H1 (cell line): ENCODE measurements at regions not wholly inside any gene's neighbourhood (a gene's known extent, or its start where the extent isn't known, plus 50 kb on each side); places are given as distances from the start of the nearest gene placed in this dataset.

Source experiments
- CTCF ChIA-PET: fragments of 300-600 bp; sonication (Branson Sonifier 250); formaldehyde crosslinking; loops from one replicate; lab custom pipeline; 2021; ENCODE audit not compliant: partially characterized antibody; lab: Charles Lee
- POLR2A ChIA-PET: fragments of 300-600 bp; sonication (Branson Sonifier 250); formaldehyde crosslinking; loops from one replicate; lab custom pipeline; 2021; ENCODE audit warnings: inconsistent platforms; ENCODE audit not compliant: partially characterized antibody; lab: Charles Lee
- DNase-seq, 2 experiments: peaks; one replicate each; pipeline versions ENCODE4 v3.0.0 to v3.0.0-alpha.2; 2010 to 2022; ENCODE audit warnings: low spot score in 2 of 2, low read depth in 1 of 2, mixed read lengths in 1 of 2
- FAIRE-seq: peaks from 2 replicates; lab custom pipeline; 2011; peaks lifted over from hg19 to GRCh38; lab: Jason Lieb, UNC
- H2AFZ ChIP-seq: 2 replicates; pipeline ENCODE4 v1.8.1; 2012; ENCODE audit warnings: low read length, inconsistent platforms
- H2AK5ac ChIP-seq: 2 replicates; pipeline ENCODE4 v1.6.1; 2013; ENCODE audit warnings: low read depth, low read length
- H2BK120ac ChIP-seq: replicated peaks from 2 replicates; pipeline ENCODE3; 2013; ENCODE audit warnings: low read depth, low read length, inconsistent platforms
- H2BK12ac ChIP-seq: 2 replicates; pipeline ENCODE4 v1.6.1; 2013; ENCODE audit warnings: low read depth, low read length
- H2BK15ac ChIP-seq: 2 replicates; pipeline ENCODE4 v1.6.1; 2013; ENCODE audit warnings: low read length
- H2BK20ac ChIP-seq: 2 replicates; pipeline ENCODE4 v1.6.1; 2013; ENCODE audit warnings: low read length
- H2BK5ac ChIP-seq: 2 replicates; pipeline ENCODE4 v1.6.1; 2013; ENCODE audit warnings: low read depth, low read length
- H3K14ac ChIP-seq: 2 replicates; pipeline ENCODE4 v1.6.1; 2013; ENCODE audit warnings: inconsistent platforms; ENCODE audit not compliant: insufficient read length
- H3K18ac ChIP-seq: 2 replicates; pipeline ENCODE4 v1.6.1; 2013; ENCODE audit warnings: low read length; ENCODE audit errors: extremely low read depth
- H3K23ac ChIP-seq: 2 replicates; pipeline ENCODE4 v1.6.1; 2013; ENCODE audit warnings: inconsistent platforms; ENCODE audit not compliant: insufficient read length
- H3K23me2 ChIP-seq: 2 replicates; pipeline ENCODE4 v1.6.1; 2013; ENCODE audit warnings: low read depth, low read length
- H3K27ac ChIP-seq: 2 replicates; pipeline ENCODE4 v1.6.1; 2011; ENCODE audit warnings: low read depth, low read length, inconsistent platforms
- H3K27me3 ChIP-seq, 4 experiments: replicated peaks in 1 of 4; 1 replicate in 1 of 4; 2 replicates in 3 of 4; pipeline versions ENCODE4 v1.6.1 to v1.8.1; 2011 to 2013; ENCODE audit warnings: low read length in 3 of 4, mild to moderate bottlenecking in 3 of 4, inconsistent platforms in 2 of 4, mixed read lengths in 2 of 4, moderate library complexity in 1 of 4; ENCODE audit not compliant: control insufficient read depth in 3 of 4, insufficient read depth in 3 of 4; ENCODE audit errors: extremely low read depth in 1 of 4
- H3K36me3 ChIP-seq, 4 experiments: 2 replicates each; pipeline versions ENCODE4 v1.6.1 to v1.8.1; 2011 to 2013; ENCODE audit warnings: mild to moderate bottlenecking in 4 of 4, low read length in 3 of 4, moderate library complexity in 2 of 4, control low read depth in 1 of 4, inconsistent platforms in 1 of 4; ENCODE audit not compliant: insufficient read depth in 4 of 4, control insufficient read depth in 2 of 4
- H3K4ac ChIP-seq: replicated peaks from 2 replicates; pipeline ENCODE3; 2013; ENCODE audit warnings: low read length, low read depth, mixed read lengths, inconsistent platforms; ENCODE audit not compliant: insufficient read length
- H3K4me1 ChIP-seq, 4 experiments: replicated peaks in 1 of 4; 1 replicate in 1 of 4; 2 replicates in 3 of 4; pipeline versions ENCODE4 v1.6.1 to v1.8.1; 2011 to 2013; ENCODE audit warnings: low read length in 3 of 4, inconsistent platforms in 2 of 4, mixed read lengths in 1 of 4; ENCODE audit not compliant: insufficient read depth in 4 of 4, control insufficient read depth in 3 of 4
- H3K4me2 ChIP-seq, 2 experiments: 2 replicates each; pipeline versions ENCODE4 v1.6.1 to v1.8.1; 2011 to 2013; ENCODE audit warnings: low read depth in 2 of 2, low read length in 2 of 2, control low read depth in 1 of 2, inconsistent platforms in 1 of 2, mild to moderate bottlenecking in 1 of 2; ENCODE audit not compliant: insufficient read depth in 1 of 2
- H3K4me3 ChIP-seq, 4 experiments: fragments of 200-600, 300-600 bp in 1 of 4; sonication (generic), shearing (Covaris generic), sonication (Bioruptor Twin) in 1 of 4; 2 replicates each; pipeline versions ENCODE4 v1.5.1 to v1.8.1; 2011 to 2016; ENCODE audit warnings: low read length in 4 of 4, low read depth in 3 of 4, control low read depth in 2 of 4, inconsistent platforms in 2 of 4, mild to moderate bottlenecking in 2 of 4, mixed read lengths in 1 of 4, moderate library complexity in 1 of 4; ENCODE audit not compliant: insufficient read depth in 2 of 4; ENCODE audit errors: extremely low read depth in 1 of 4
- H3K56ac ChIP-seq: replicated peaks from 2 replicates; pipeline ENCODE3; 2013; ENCODE audit warnings: low read depth, mild to moderate bottlenecking, mixed read lengths, low read length, inconsistent platforms; ENCODE audit not compliant: insufficient read length
- H3K79me1 ChIP-seq: 2 replicates; pipeline ENCODE4 v1.6.1; 2013; ENCODE audit warnings: low read depth, low read length, control low read depth
- H3K79me2 ChIP-seq, 2 experiments: 2 replicates each; pipeline versions ENCODE4 v1.6.1 to v1.8.1; 2012 to 2013; ENCODE audit warnings: low read length in 2 of 2, mild to moderate bottlenecking in 2 of 2, inconsistent platforms in 1 of 2; ENCODE audit not compliant: insufficient read depth in 2 of 2, control insufficient read depth in 1 of 2
- H3K9ac ChIP-seq, 4 experiments: replicated peaks in 1 of 4; 1 replicate in 1 of 4; 2 replicates in 3 of 4; pipeline versions ENCODE4 v1.6.1 to v1.8.1; 2011 to 2013; ENCODE audit warnings: low read depth in 3 of 4, low read length in 3 of 4, control low read depth in 2 of 4, mild to moderate bottlenecking in 2 of 4, moderate library complexity in 2 of 4, inconsistent platforms in 1 of 4; ENCODE audit errors: extremely low read depth in 1 of 4
- H3K9me3 ChIP-seq, 2 experiments: 2 replicates each; pipeline versions ENCODE4 v1.6.1 to v1.8.1; 2012 to 2013; ENCODE audit warnings: mild to moderate bottlenecking in 2 of 2, moderate library complexity in 2 of 2, control low read depth in 1 of 2, inconsistent platforms in 1 of 2, low read depth in 1 of 2, low read length in 1 of 2, mixed read lengths in 1 of 2; ENCODE audit not compliant: insufficient read depth in 2 of 2
- H4K20me1 ChIP-seq, 2 experiments: replicated peaks in 1 of 2; 2 replicates each; pipeline versions ENCODE3 to v1.8.1; 2011 to 2013; ENCODE audit warnings: inconsistent platforms in 2 of 2, low read length in 2 of 2, mild to moderate bottlenecking in 1 of 2; ENCODE audit not compliant: insufficient read depth in 2 of 2, control insufficient read depth in 1 of 2
- H4K5ac ChIP-seq: 2 replicates; pipeline ENCODE4 v1.6.1; 2013; ENCODE audit warnings: low read length, low read depth, mixed read lengths, inconsistent platforms; ENCODE audit not compliant: insufficient read length
- H4K8ac ChIP-seq: 2 replicates; pipeline ENCODE4 v1.8.0; 2013; ENCODE audit warnings: mild to moderate bottlenecking, moderate library complexity, low read length, inconsistent platforms; ENCODE audit not compliant: insufficient read depth; ENCODE audit errors: extremely low read depth
- H4K91ac ChIP-seq: replicated peaks from 2 replicates; pipeline ENCODE3; 2013; ENCODE audit warnings: low read length, mixed read lengths, inconsistent platforms; ENCODE audit not compliant: insufficient read length
- CREB1 ChIP-seq: IDR thresholded peaks from 2 replicates; pipeline ENCODE4 v1.6.1; 2012; ENCODE audit warnings: inconsistent platforms
- GTF2F1 ChIP-seq: IDR thresholded peaks from 2 replicates; pipeline ENCODE4 v1.6.1; 2012; ENCODE audit warnings: low read depth, low read length, improper control_type of control experiment, borderline replicate concordance
- KDM4A ChIP-seq: IDR thresholded peaks from one replicate; pipeline ENCODE4 v1.7.1; 2012; ENCODE audit warnings: low read depth, mild to moderate bottlenecking, moderate library complexity, low read length, inconsistent platforms; ENCODE audit not compliant: severe bottlenecking
- SIN3A ChIP-seq, 2 experiments: IDR thresholded peaks in 1 of 2; conservative IDR thresholded peaks in 1 of 2; 2 replicates each; pipeline ENCODE4 v1.6.1; 2011 to 2012; ENCODE audit warnings: low read length in 2 of 2, improper control_type of control experiment in 1 of 2, low read depth in 1 of 2, mild to moderate bottlenecking in 1 of 2
- ZNF274 ChIP-seq: IDR thresholded peaks from 2 replicates; pipeline ENCODE4 v1.7.0; 2012; ENCODE audit warnings: low read length, borderline replicate concordance; ENCODE audit errors: extremely low read depth
- WGBS, 2 experiments: shearing (Covaris generic) in 1 of 2; methylation state at CpG; one replicate each; pipeline versions ENCODE4 v1.1.6 to v1.1.7; 2013 to 2015; ENCODE audit warnings: low lambda C conversion rate in 2 of 2, mixed read lengths in 2 of 2, inconsistent platforms in 1 of 2, low coverage in 1 of 2, missing lambda C conversion rate in 1 of 2; ENCODE audit not compliant: insufficient replicate concordance in 2 of 2, insufficient coverage in 1 of 2, insufficient read length in 1 of 2; ENCODE audit errors: extremely low coverage in 1 of 2, missing lambda C conversion rate in 1 of 2; 5-methylcytosine and 5-hydroxymethylcytosine counted together

DNA sequence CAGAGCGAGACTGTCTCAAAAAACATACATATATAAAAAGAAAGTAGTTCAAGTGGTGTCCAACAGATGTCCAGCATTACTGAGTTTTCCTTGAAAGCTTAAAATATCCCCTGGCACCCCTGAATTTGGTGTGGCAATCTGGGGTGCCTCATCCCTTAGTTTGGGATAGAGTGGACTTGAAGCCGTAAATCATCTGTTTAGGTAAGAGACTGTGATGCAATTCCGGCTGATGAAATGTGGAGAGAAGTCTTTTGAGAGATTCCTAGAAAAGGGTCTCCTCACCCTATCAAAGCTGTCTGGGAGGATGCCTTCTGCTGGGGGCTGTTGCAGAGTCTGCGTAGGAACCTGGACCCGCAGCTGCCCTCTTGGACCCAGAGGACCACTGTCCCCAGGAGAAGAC lies 408.0 kb downstream of the RPS24 start:
- no peak overlapping the region for H3K27ac ChIP-seq
- H2BK15ac ChIP-seq, result no peak overlapping the region
- WGBS, 2 experiments, result 93% methylated on average over 5 of the region's 5 CpGs; no CpG with 5 or more reads in 1 of the 2 experiments
- H3K56ac ChIP-seq, result no peak overlapping the region
- no peak overlapping the region for H4K5ac ChIP-seq
- no peak overlapping the region for H2BK5ac ChIP-seq
- H2BK20ac ChIP-seq, result no peak overlapping the region
- H3K4me1 ChIP-seq, result no peaks in the 10 kb centered on the region
- H3K4me3 ChIP-seq, result no peak overlapping the region
- ChIA-PET CTCF (interaction anchor here (0.9 to 1.4 kb wide), 4 partner anchors 30 to 215 kb away, joined by 3 to 6 read pairs (median 3); no protein-coding TSS in a partner anchor), POLR2A (no interaction called here)
- H4K91ac ChIP-seq, result no peak overlapping the region
- no peak overlapping the region for H3K9ac ChIP-seq
- H3K23ac ChIP-seq, result no peak overlapping the region
- TF ChIP-seq KDM4A (no peak), CREB1 (no peak), GTF2F1 (no peak), ZNF274 (no peak), SIN3A (conservative IDR thresholded peaks at IDR 0.05 in 1 of 2, IDR thresholded peaks at IDR 0.05 in 1 of 2; ENCODE audit: low read depth in 1 of 2, low read length in 2 of 2) (no peak)
- no peaks in the 10 kb centered on the region for H3K9me3 ChIP-seq
- H3K36me3 ChIP-seq, result no peaks in the 10 kb centered on the region
- H3K23me2 ChIP-seq, result no peaks in the 10 kb centered on the region
- H4K8ac ChIP-seq, result no peak overlapping the region
- DNase-seq (no peak), FAIRE-seq (no peak)
- no peak overlapping the region for H3K18ac ChIP-seq
- no peaks in the 10 kb centered on the region for H3K79me2 ChIP-seq
- no peak overlapping the region for H3K14ac ChIP-seq
- no peak overlapping the region for H2AK5ac ChIP-seq
- no peak overlapping the region for H3K4me2 ChIP-seq
- H2AFZ ChIP-seq, result no peak overlapping the region
- H3K79me1 ChIP-seq, result no peaks in the 10 kb centered on the region
- no peak overlapping the region for H2BK120ac ChIP-seq
- H4K20me1 ChIP-seq, result no peaks in the 10 kb centered on the region
- no peaks in the 10 kb centered on the region for H3K27me3 ChIP-seq
- H2BK12ac ChIP-seq, result no peak overlapping the region
- H3K4ac ChIP-seq, result no peak overlapping the region
